Liver (tissue), 7 donors: ENCODE measurements at regions not wholly inside any gene's neighbourhood (a gene's known extent, or its start where the extent isn't known, plus 50 kb on each side); places are given as distances from the start of the nearest gene placed in this dataset.

ENCODE experiments used
- DNase-seq: peaks from one replicate; pipeline ENCODE4 v3.0.0-alpha.2; 2017; ENCODE audit warnings: low spot score
- H3K27ac ChIP-seq, 2 donors: one replicate each; pipeline ENCODE4 v1.7.0; 2013; ENCODE audit warnings: inconsistent platforms in 2 of 2, low read length in 2 of 2, control low read depth in 1 of 2, low read depth in 1 of 2, mild to moderate bottlenecking in 1 of 2
- H3K27me3 ChIP-seq, 4 donors: one replicate each; pipeline versions ENCODE4 v1.6.1 to v1.7.0; 2013; ENCODE audit warnings: low read length in 3 of 4, inconsistent platforms in 1 of 4, mild to moderate bottlenecking in 1 of 4, moderate library complexity in 1 of 4; ENCODE audit not compliant: control insufficient read depth in 4 of 4, insufficient read depth in 4 of 4
- H3K36me3 ChIP-seq, 4 donors: one replicate each; pipeline versions ENCODE4 v1.6.1 to v1.7.0; 2013; ENCODE audit warnings: low read length in 3 of 4, mild to moderate bottlenecking in 3 of 4, low read depth in 1 of 4, moderate library complexity in 1 of 4; ENCODE audit not compliant: control insufficient read depth in 4 of 4, insufficient read depth in 3 of 4
- H3K4me1 ChIP-seq, 4 donors: one replicate each; pipeline versions ENCODE4 v1.6.1 to v1.7.0; 2013; ENCODE audit warnings: low read length in 3 of 4, mild to moderate bottlenecking in 3 of 4, moderate library complexity in 1 of 4; ENCODE audit not compliant: control insufficient read depth in 4 of 4, insufficient read depth in 4 of 4
- H3K4me3 ChIP-seq, 3 donors: one replicate each; pipeline versions ENCODE4 v1.6.1 to v1.7.0; 2013; ENCODE audit warnings: low read length in 3 of 3, control low read depth in 1 of 3, low read depth in 1 of 3, mild to moderate bottlenecking in 1 of 3
- H3K9ac ChIP-seq, 2 donors: one replicate each; pipeline ENCODE4 v1.7.0; 2013; ENCODE audit warnings: low read length in 2 of 2, mild to moderate bottlenecking in 2 of 2, moderate library complexity in 2 of 2, control low read depth in 1 of 2, low read depth in 1 of 2
- H3K9me3 ChIP-seq, 4 donors: one replicate each; pipeline versions ENCODE4 v1.6.1 to v1.7.0; 2013; ENCODE audit warnings: low read length in 3 of 4; ENCODE audit not compliant: control insufficient read depth in 4 of 4
- HNF4A ChIP-seq, 2 donors: conservative IDR thresholded peaks; 2 replicates each; pipeline ENCODE4 v1.6.1; 2016; ENCODE audit warnings: antibody characterized with exemption in 2 of 2, mild to moderate bottlenecking in 2 of 2
- NR2F2 ChIP-seq: IDR thresholded peaks from 2 replicates; pipeline ENCODE4 v1.6.1; 2016; ENCODE audit warnings: antibody characterized with exemption
- RAD21 ChIP-seq, 2 donors: IDR thresholded peaks; 2 replicates each; pipeline ENCODE4 v1.6.1; 2016; ENCODE audit warnings: antibody characterized with exemption in 2 of 2, mild to moderate bottlenecking in 2 of 2
- RXRA ChIP-seq, 2 donors: IDR thresholded peaks; 2 replicates each; pipeline ENCODE4 v1.6.1; 2017 to 2018; ENCODE audit warnings: antibody characterized with exemption in 2 of 2, mild to moderate bottlenecking in 1 of 2
- WGBS: extraction: QIAGEN DNeasy Blood & Tissue Kit; methylation state at CpG from one replicate; pipeline ENCODE4 v1.1.7; 2013; 5-methylcytosine and 5-hydroxymethylcytosine counted together
- TF ChIP-seq, protein P1 (sequence below): IDR thresholded peaks from 2 replicates; pipeline ENCODE4 v1.6.1; 2016; ENCODE audit warnings: antibody characterized with exemption
- donor health status: healthy.
- donor health status: healthy.
- donor health status: healthy.
- donor health status: healthy.

DNA sequence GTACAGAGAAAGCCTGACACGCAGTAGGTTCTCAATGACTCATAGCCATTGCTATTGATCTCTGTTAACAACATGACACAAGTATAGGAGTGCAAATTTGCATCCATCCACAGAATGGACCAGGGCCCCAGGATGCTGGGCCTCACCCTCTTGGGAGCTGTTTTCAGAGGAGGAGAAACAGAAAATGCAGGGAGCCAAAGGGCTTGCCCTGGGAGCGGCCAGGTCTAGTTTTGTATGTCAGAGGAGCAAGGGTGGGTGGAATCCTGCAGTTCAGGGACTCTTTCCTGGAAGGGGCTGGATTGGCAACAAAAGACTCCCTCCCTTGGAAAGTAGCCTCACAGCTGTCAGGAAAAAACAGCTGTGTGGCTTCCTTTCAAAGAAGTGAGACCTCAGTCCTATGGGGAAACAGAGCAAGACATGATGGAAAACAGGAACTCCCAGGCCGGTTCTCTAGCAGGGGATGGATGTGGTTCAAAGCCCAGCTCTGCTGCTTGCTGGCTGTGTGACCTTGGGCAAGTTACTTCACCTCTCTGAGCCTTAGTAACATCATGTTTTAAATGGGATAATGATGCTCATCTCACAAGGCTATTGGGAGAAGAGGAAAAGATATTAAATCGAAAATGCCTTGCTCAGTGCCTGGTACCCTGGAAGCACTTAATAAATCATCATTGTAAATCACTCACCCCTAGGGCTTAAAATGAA, 50.5 kb upstream of the SH3PXD2B start:
- H3K36me3 ChIP-seq = no peaks in the 10 kb centered on the region
- no peaks in the 10 kb centered on the region for H3K4me1 ChIP-seq
- 75% methylated on average over 4 of the region's 4 CpGs for WGBS
- H3K27me3 ChIP-seq = no peaks in the 10 kb centered on the region
- TF ChIP-seq HNF4A (conservative IDR thresholded peaks at IDR 0.05) = no peak
- peak in 1 of 2 donors; percentile 8 for TF ChIP-seq RAD21 (IDR thresholded peaks at IDR 0.05)
- peak; percentile 95 for TF ChIP-seq NR2F2
- TF ChIP-seq, protein P1, sequence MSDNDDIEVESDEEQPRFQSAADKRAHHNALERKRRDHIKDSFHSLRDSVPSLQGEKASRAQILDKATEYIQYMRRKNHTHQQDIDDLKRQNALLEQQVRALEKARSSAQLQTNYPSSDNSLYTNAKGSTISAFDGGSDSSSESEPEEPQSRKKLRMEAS = no peak
- no peak overlapping the region for H3K9ac ChIP-seq
- H3K9me3 ChIP-seq = no peaks in the 10 kb centered on the region
- H3K27ac ChIP-seq = no peak overlapping the region
- H3K4me3 ChIP-seq = no peak overlapping the region
- DNase-seq = peak; percentile 20

DNA sequence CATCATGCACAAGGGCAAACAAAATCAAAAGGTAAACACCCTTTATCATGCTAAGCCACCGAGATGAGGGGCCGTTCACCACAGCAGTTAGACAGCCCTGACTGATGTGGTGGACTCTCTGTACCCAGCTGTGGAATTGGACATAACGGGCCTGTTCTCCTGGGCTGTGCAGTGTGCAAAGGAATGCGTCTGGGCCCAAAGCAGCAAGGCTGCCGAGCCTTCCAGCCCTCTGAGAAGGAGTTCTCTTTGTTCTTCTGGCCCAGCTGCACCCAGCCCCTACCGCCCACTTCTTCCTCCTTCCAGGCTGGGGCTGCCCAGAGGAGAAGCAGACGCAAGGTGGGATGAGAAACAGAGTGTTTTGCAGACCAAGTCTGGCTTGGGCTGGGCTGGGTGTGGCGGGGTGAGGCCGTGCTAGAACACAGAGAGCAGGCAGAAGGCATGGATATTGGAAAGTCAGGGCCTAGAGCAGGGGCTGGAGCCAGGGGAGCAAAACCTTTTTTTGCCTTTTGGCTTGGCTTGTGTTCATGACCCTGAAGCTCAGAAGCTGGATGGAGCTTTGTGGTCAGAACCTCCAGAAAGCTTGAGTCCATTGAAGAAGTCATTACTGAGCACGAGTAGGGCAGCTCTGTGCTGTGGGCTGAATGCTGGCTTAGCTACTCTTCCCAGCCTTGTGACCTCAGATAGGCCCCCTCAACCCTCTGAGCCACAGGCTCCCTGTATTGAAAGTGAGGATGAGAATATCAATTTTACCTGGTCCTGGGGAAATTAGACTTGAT, 49.8 kb upstream of the SH3PXD2B start:
- no peaks in the 10 kb centered on the region for H3K4me1 ChIP-seq
- H3K27ac ChIP-seq = no peak overlapping the region
- H3K9me3 ChIP-seq = no peaks in the 10 kb centered on the region
- no peak overlapping the region for H3K9ac ChIP-seq
- peak; percentile 28 for DNase-seq
- WGBS = 76% methylated on average over 10 of the region's 10 CpGs
- TF ChIP-seq RXRA (IDR thresholded peaks at IDR 0.05) = no peak
- no peak overlapping the region for H3K4me3 ChIP-seq
- no peaks in the 10 kb centered on the region for H3K36me3 ChIP-seq
- H3K27me3 ChIP-seq = no peaks in the 10 kb centered on the region
